ENCODE measurements at regions not wholly inside any gene's neighbourhood (a gene's known extent, or its start where the extent isn't known, plus 50 kb on each side); places are given as distances from the start of the nearest gene placed in this dataset.

DNA sequence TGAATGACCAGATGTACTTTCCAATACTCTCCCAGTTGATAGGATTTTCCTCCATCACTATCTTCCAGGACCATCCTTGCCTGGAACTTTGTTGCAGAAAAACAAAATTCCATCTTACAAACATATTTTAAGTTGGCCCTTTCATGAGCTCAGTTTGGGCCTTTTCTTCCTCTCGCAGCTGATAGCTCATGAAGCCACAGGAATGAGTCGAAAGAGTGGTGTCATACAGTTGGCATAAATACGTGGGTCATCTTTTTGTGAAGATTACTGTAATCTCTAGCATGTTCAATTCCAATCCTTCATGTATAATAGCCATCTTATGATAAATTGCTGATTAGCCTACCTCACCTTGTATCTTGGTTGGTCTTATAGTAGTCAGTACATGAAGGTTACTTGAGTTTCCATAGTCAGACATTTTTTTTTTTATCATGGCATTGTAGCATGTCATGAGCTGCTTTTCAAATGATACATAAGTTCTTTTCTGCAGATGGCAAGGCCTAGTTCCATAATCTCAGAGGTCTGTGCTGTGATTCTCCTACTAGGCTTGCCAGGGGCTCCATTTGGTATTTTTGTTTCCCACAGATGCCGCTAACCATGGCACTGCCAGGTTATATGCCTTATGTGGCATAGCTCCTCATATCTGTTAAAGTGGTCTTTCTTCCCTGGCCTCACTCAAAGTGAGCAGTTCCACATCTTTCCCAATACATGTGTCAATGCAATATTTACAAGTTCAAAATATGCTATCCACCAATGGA, 380.6 kb upstream of the DCN start:
- DNase-seq = no peak

DNA sequence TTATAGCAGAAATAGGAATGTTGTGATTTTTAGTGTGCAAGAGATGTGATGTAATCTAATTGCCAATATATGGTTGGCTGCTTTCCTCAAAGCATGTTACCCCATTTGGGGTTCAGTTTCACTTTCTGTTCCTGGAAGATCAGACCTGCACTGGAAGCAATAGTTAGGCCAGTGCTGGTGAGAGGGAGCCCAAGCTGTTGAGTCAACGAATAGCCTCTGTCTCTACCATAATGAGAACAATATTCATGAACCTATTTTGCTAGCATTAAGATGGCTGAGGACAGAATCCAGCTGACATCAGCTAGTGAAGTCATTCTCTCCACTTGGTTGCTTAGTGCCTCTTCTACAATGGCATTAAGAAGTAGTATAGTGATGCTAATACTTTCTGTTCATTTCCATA, 379.9 kb upstream of the DCN start:
- DNase-seq = peak; percentile 42

- DNase-seq = no peak
These were observed 379.3 kb upstream of the DCN start for GRCh38 chr12:91561958-91562325.

DNA sequence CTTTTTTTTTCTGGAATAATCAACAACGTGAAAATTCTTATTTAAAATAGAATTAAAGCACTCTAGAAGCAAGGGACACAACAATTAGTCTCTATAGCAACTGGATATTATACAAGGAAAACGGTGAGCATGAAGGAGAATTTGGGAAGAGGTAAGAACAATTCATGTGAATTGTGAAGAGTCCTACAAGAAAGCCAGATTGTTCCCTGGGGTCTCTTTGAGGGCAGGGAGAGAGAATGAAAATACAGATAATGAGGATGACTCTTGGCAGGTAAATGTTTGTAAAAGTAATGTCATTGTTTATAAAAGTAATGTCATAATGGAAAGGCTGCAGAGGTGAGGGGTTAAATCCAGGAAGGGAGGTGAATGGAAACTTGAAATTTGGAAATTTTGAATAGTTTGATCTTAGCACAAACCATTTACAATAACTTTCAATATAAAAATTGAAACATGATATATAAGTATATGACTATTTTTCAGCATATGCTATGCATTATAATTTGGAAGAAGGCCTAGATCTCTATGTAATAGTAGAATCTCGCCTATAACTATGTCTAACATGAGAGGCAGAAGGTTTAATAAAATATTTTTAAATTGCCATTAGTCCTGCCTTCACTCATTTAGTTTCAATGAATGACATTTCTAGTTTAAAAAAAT, 378.8 kb upstream of the DCN start:
- DNase-seq = no peak

GRCh38 chr12:91556909-91557308, 374.3 kb upstream of the DCN start:
- no peak for DNase-seq

DNA sequence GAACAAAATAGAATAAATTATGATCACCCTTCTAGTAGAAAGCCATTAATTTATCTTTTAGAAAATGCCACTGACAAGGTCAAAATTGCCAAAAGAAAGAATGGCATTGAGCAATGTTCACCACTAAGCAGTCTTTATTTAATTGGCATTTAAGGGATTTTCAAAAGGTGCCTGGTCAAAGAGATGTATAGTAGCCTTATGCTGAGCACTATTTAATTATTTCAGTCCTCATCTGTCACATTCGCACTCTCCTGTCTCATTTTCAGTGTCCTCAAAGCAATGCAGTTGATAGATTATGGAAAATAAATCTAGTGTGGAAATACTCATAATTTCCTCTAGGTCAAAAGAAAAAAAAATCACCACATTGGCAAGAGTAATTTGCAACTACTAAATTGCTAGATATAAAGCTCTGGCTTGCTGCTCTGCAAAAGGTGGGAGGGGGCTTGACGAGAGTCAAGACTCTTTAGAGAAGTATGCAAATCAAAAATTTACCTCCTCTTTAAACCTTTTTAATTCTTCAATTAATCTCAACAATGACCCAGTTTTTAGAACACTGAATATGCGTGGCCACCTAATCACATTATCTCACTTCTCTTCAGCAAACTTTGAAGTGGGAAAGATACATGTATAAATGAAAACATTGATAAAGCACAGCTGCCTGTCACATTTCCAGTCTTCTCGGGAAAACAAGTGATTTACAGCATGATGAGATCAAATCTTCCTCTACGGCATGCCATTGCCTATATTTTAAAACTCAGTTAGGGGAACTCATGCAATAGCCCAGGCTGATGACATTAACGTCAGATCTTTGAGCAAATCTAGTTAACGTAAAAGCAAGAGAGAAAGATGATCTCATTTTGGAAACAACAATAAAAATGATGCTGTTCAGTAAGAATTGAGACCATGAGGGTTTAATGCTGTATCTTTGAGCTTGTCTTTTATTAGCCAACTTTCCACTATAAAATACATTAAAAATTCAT, 373.1 kb upstream of the DCN start:
- DNase-seq = no peak

DNA sequence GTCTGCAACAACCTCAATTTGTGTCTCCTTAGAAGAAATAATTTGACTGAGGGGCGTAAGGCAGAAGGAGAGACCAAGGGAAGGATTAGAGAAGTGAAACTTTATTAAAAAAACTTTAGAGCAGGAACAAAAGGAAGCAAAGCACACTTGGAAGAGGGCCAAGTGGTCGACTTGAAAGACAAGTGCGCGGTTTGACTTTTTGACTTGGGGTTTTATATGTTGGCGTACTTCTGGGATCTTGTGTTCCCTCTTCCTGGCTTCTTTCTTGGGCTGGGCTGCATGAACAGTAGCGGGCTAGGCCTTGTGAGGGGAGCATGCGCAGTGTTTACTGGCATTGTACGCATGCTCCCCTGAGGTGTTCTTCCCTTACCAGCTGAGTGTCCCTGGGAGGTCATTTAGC, 369.3 kb upstream of the DCN start:
- DNase-seq = no peak

GRCh38 chr12:91551242-91551641, 368.6 kb upstream of the DCN start:
- DNase-seq = no peak

DNA sequence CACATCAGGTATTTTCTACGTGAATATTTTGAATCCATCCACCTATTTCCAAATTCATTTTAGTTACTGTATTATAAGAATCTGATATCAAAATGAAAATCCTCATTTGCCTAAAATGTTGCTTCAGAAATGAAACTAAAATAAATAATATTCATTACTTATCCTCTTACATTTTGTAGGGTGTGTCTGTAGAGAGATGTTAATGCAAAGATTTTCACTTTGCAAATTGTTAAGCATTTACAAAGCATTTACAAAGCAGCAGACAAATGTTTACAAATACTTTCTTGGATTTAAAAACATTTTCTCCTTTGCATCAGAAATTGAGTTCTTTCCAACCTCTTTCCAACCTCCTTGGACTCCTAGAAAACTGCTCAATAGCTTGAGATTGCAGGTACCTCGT, 360.0 kb upstream of the DCN start:
- no peak for DNase-seq

DNA sequence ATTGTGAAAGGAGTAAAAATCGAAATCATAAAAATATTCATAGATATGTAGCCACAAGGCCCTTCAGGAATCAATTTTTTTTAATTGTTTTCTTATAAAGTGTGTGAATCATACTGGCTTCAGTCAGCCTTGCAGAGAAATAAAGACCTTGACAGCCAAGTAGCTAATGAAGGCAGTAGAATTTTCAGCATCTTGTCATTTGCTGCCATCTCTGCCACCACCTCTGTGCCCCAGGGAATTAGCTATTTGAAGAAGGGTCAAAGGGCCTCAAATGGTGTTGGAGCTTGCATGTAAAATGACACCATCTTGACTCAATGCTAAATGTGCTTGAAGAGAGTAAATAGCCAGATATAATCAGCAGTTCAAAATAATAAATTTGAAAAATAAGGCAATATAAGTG, 359.4 kb upstream of the DCN start:
- DNase-seq = no peak

DNA sequence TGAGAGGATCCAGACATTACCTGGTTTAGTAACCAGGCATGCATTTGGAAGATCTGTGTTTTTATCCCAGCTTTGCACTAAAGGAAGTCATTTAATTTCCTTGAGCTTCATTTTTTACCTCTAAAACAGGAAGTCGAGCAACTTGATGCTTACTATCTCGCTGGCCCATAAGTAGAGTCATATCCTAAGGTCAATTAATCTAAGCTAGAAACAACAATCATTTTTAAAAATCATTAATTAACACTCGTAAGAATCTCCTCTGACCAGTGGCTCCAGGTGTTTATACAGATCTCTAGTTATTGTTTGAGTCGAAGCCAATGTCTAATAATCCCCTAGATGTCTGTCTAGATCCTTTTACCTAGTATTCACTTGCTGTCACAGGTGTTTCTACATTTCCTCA, 355.8 kb upstream of the DCN start:
- DNase-seq = no peak

DNA sequence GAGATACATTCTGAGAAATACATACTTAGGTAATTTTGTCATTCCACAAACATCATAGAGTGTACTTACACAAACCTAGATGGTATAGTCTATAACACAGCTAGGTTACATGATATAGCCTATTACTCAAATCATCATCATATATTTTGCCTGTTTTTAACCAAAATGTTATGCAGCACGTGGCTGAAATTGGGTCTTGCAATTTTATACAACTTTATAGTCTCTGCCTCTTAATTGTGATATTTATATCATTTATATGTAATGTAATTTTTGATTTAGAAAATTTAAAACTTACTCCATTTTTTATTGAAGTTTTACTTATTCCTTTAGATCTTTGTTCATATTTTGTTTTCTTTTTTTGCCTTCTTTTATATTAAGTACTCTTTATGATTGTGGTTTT, 350.7 kb upstream of the DCN start:
- no peak for DNase-seq

DNA sequence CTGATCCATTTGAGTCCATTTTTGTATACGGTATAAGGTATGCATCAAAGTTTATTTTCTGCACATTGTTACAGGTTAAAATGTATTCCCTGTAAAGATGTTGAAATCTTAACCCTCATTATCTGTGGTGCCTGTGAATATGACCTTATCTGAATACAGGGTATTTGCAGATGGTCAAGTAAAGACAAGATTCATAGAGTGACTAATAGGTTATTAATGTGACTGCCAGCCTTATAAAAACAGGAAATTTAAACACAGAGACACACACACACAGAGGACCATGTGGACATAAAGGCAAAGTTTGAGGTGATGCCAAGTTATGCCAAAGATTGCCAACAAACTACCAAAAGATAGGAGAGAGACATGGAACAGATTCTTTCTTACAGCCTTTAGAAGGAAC, 347.2 kb upstream of the DCN start:
- DNase-seq = no peak

DNA sequence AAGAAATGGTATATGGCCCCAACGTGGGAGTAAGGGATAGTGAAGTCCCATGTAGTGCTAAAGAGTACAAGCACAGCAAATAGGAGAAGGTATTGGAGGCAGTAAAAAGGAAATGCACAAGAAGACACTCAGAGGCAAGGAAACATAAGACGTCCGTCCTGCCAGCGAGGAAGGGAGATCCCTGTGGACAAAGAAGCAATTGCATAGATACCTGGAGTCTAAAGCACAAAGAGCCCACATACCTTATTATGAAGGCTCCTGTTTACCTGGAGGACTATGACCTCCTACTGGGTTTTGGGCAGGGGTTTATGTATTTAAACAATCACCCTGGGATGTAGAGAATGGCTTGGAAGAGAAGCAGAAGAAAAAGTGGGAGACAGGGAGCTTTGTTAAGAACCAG, 341.2 kb upstream of the DCN start:
- DNase-seq = no peak

DNA sequence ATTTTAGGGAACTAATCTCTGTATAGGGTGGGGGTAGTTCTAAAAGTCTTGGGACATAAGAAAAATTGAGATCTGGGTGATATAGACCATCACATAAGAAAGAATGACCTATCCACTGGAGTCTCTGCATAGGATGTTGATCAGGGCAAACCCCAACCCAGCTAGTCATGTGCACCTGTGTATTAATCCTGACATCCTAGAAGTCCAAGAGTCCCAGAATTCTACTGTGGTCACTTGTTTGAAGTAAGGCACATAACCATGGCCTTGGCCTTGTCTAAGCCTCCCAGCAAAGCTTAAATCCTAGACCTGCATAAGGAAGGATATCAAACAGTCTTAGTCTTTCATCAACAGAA, 334.1 kb upstream of the DCN start:
- DNase-seq = no peak

- no peak for DNase-seq
These were observed 333.5 kb upstream of the DCN start for GRCh38 chr12:91515944-91516694.

GRCh38 chr12:91513313-91513712, 330.7 kb upstream of the DCN start:
- DNase-seq = no peak

- DNase-seq = no peak
These were observed 329.3 kb upstream of the DCN start for GRCh38 chr12:91511795-91512420.

GRCh38 chr12:91507754-91508153, 325.1 kb upstream of the DCN start:
- no peak for DNase-seq

- no peak for DNase-seq
These were observed 323.8 kb upstream of the DCN start for GRCh38 chr12:91506452-91506851.

GRCh38 chr12:91505006-91505405, 322.4 kb upstream of the DCN start:
- DNase-seq = no peak

GRCh38 chr12:91502208-91502607, 319.6 kb upstream of the DCN start:
- no peak for DNase-seq

DNA sequence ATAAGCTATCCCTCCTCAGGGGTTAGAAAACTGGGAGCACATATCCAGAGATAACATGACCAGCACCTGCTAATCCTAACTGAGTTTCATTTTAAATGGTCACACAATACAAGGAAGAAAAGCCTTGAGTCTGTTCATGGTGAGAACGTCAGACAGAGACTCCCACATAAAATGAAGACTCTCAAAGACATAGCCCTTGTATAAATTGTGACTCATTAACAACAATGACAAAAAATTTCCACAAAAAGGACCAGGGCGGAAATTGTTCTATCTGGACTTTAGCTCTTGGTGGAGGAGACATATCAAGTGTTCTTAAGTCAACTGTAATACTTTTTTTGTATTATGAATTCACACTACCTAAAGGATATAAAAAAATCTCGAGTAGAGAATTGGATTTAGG, 313.7 kb upstream of the DCN start:
- no peak for DNase-seq
